H1 (cell line): ENCODE measurements at regions not wholly inside any gene's neighbourhood (a gene's known extent, or its start where the extent isn't known, plus 50 kb on each side); places are given as distances from the start of the nearest gene placed in this dataset.

Source experiments
- CTCF ChIA-PET: fragments of 300-600 bp; sonication (Branson Sonifier 250); formaldehyde crosslinking; loops from one replicate; lab custom pipeline; 2021; ENCODE audit not compliant: partially characterized antibody; lab: Charles Lee
- POLR2A ChIA-PET: fragments of 300-600 bp; sonication (Branson Sonifier 250); formaldehyde crosslinking; loops from one replicate; lab custom pipeline; 2021; ENCODE audit warnings: inconsistent platforms; ENCODE audit not compliant: partially characterized antibody; lab: Charles Lee
- DNase-seq, 2 experiments: peaks; one replicate each; pipeline versions ENCODE4 v3.0.0 to v3.0.0-alpha.2; 2010 to 2022; ENCODE audit warnings: low spot score in 2 of 2, low read depth in 1 of 2, mixed read lengths in 1 of 2
- FAIRE-seq: peaks from 2 replicates; lab custom pipeline; 2011; peaks lifted over from hg19 to GRCh38; lab: Jason Lieb, UNC
- H2AFZ ChIP-seq: 2 replicates; pipeline ENCODE4 v1.8.1; 2012; ENCODE audit warnings: low read length, inconsistent platforms
- H2AK5ac ChIP-seq: 2 replicates; pipeline ENCODE4 v1.6.1; 2013; ENCODE audit warnings: low read depth, low read length
- H2BK120ac ChIP-seq: replicated peaks from 2 replicates; pipeline ENCODE3; 2013; ENCODE audit warnings: low read depth, low read length, inconsistent platforms
- H2BK12ac ChIP-seq: 2 replicates; pipeline ENCODE4 v1.6.1; 2013; ENCODE audit warnings: low read depth, low read length
- H2BK15ac ChIP-seq: 2 replicates; pipeline ENCODE4 v1.6.1; 2013; ENCODE audit warnings: low read length
- H2BK20ac ChIP-seq: 2 replicates; pipeline ENCODE4 v1.6.1; 2013; ENCODE audit warnings: low read length
- H2BK5ac ChIP-seq: 2 replicates; pipeline ENCODE4 v1.6.1; 2013; ENCODE audit warnings: low read depth, low read length
- H3K14ac ChIP-seq: 2 replicates; pipeline ENCODE4 v1.6.1; 2013; ENCODE audit warnings: inconsistent platforms; ENCODE audit not compliant: insufficient read length
- H3K18ac ChIP-seq: 2 replicates; pipeline ENCODE4 v1.6.1; 2013; ENCODE audit warnings: low read length; ENCODE audit errors: extremely low read depth
- H3K23ac ChIP-seq: 2 replicates; pipeline ENCODE4 v1.6.1; 2013; ENCODE audit warnings: inconsistent platforms; ENCODE audit not compliant: insufficient read length
- H3K23me2 ChIP-seq: 2 replicates; pipeline ENCODE4 v1.6.1; 2013; ENCODE audit warnings: low read depth, low read length
- H3K27ac ChIP-seq: 2 replicates; pipeline ENCODE4 v1.6.1; 2011; ENCODE audit warnings: low read depth, low read length, inconsistent platforms
- H3K27me3 ChIP-seq, 4 experiments: replicated peaks in 1 of 4; 1 replicate in 1 of 4; 2 replicates in 3 of 4; pipeline versions ENCODE4 v1.6.1 to v1.8.1; 2011 to 2013; ENCODE audit warnings: low read length in 3 of 4, mild to moderate bottlenecking in 3 of 4, inconsistent platforms in 2 of 4, mixed read lengths in 2 of 4, moderate library complexity in 1 of 4; ENCODE audit not compliant: control insufficient read depth in 3 of 4, insufficient read depth in 3 of 4; ENCODE audit errors: extremely low read depth in 1 of 4
- H3K36me3 ChIP-seq, 4 experiments: 2 replicates each; pipeline versions ENCODE4 v1.6.1 to v1.8.1; 2011 to 2013; ENCODE audit warnings: mild to moderate bottlenecking in 4 of 4, low read length in 3 of 4, moderate library complexity in 2 of 4, control low read depth in 1 of 4, inconsistent platforms in 1 of 4; ENCODE audit not compliant: insufficient read depth in 4 of 4, control insufficient read depth in 2 of 4
- H3K4ac ChIP-seq: replicated peaks from 2 replicates; pipeline ENCODE3; 2013; ENCODE audit warnings: low read length, low read depth, mixed read lengths, inconsistent platforms; ENCODE audit not compliant: insufficient read length
- H3K4me1 ChIP-seq, 4 experiments: replicated peaks in 1 of 4; 1 replicate in 1 of 4; 2 replicates in 3 of 4; pipeline versions ENCODE4 v1.6.1 to v1.8.1; 2011 to 2013; ENCODE audit warnings: low read length in 3 of 4, inconsistent platforms in 2 of 4, mixed read lengths in 1 of 4; ENCODE audit not compliant: insufficient read depth in 4 of 4, control insufficient read depth in 3 of 4
- H3K4me2 ChIP-seq, 2 experiments: 2 replicates each; pipeline versions ENCODE4 v1.6.1 to v1.8.1; 2011 to 2013; ENCODE audit warnings: low read depth in 2 of 2, low read length in 2 of 2, control low read depth in 1 of 2, inconsistent platforms in 1 of 2, mild to moderate bottlenecking in 1 of 2; ENCODE audit not compliant: insufficient read depth in 1 of 2
- H3K4me3 ChIP-seq, 4 experiments: fragments of 200-600, 300-600 bp in 1 of 4; sonication (generic), shearing (Covaris generic), sonication (Bioruptor Twin) in 1 of 4; 2 replicates each; pipeline versions ENCODE4 v1.5.1 to v1.8.1; 2011 to 2016; ENCODE audit warnings: low read length in 4 of 4, low read depth in 3 of 4, control low read depth in 2 of 4, inconsistent platforms in 2 of 4, mild to moderate bottlenecking in 2 of 4, mixed read lengths in 1 of 4, moderate library complexity in 1 of 4; ENCODE audit not compliant: insufficient read depth in 2 of 4; ENCODE audit errors: extremely low read depth in 1 of 4
- H3K56ac ChIP-seq: replicated peaks from 2 replicates; pipeline ENCODE3; 2013; ENCODE audit warnings: low read depth, mild to moderate bottlenecking, mixed read lengths, low read length, inconsistent platforms; ENCODE audit not compliant: insufficient read length
- H3K79me1 ChIP-seq: 2 replicates; pipeline ENCODE4 v1.6.1; 2013; ENCODE audit warnings: low read depth, low read length, control low read depth
- H3K79me2 ChIP-seq, 2 experiments: 2 replicates each; pipeline versions ENCODE4 v1.6.1 to v1.8.1; 2012 to 2013; ENCODE audit warnings: low read length in 2 of 2, mild to moderate bottlenecking in 2 of 2, inconsistent platforms in 1 of 2; ENCODE audit not compliant: insufficient read depth in 2 of 2, control insufficient read depth in 1 of 2
- H3K9ac ChIP-seq, 4 experiments: replicated peaks in 1 of 4; 1 replicate in 1 of 4; 2 replicates in 3 of 4; pipeline versions ENCODE4 v1.6.1 to v1.8.1; 2011 to 2013; ENCODE audit warnings: low read depth in 3 of 4, low read length in 3 of 4, control low read depth in 2 of 4, mild to moderate bottlenecking in 2 of 4, moderate library complexity in 2 of 4, inconsistent platforms in 1 of 4; ENCODE audit errors: extremely low read depth in 1 of 4
- H3K9me3 ChIP-seq, 2 experiments: 2 replicates each; pipeline versions ENCODE4 v1.6.1 to v1.8.1; 2012 to 2013; ENCODE audit warnings: mild to moderate bottlenecking in 2 of 2, moderate library complexity in 2 of 2, control low read depth in 1 of 2, inconsistent platforms in 1 of 2, low read depth in 1 of 2, low read length in 1 of 2, mixed read lengths in 1 of 2; ENCODE audit not compliant: insufficient read depth in 2 of 2
- H4K20me1 ChIP-seq, 2 experiments: replicated peaks in 1 of 2; 2 replicates each; pipeline versions ENCODE3 to v1.8.1; 2011 to 2013; ENCODE audit warnings: inconsistent platforms in 2 of 2, low read length in 2 of 2, mild to moderate bottlenecking in 1 of 2; ENCODE audit not compliant: insufficient read depth in 2 of 2, control insufficient read depth in 1 of 2
- H4K5ac ChIP-seq: 2 replicates; pipeline ENCODE4 v1.6.1; 2013; ENCODE audit warnings: low read length, low read depth, mixed read lengths, inconsistent platforms; ENCODE audit not compliant: insufficient read length
- H4K8ac ChIP-seq: 2 replicates; pipeline ENCODE4 v1.8.0; 2013; ENCODE audit warnings: mild to moderate bottlenecking, moderate library complexity, low read length, inconsistent platforms; ENCODE audit not compliant: insufficient read depth; ENCODE audit errors: extremely low read depth
- H4K91ac ChIP-seq: replicated peaks from 2 replicates; pipeline ENCODE3; 2013; ENCODE audit warnings: low read length, mixed read lengths, inconsistent platforms; ENCODE audit not compliant: insufficient read length
- SIN3A ChIP-seq, 2 experiments: IDR thresholded peaks in 1 of 2; conservative IDR thresholded peaks in 1 of 2; 2 replicates each; pipeline ENCODE4 v1.6.1; 2011 to 2012; ENCODE audit warnings: low read length in 2 of 2, improper control_type of control experiment in 1 of 2, low read depth in 1 of 2, mild to moderate bottlenecking in 1 of 2
- SRF ChIP-seq: IDR thresholded peaks from 2 replicates; pipeline ENCODE4 v1.6.1; 2011; ENCODE audit warnings: mild to moderate bottlenecking, low read depth, low read length, moderate library complexity
- WGBS, 2 experiments: shearing (Covaris generic) in 1 of 2; methylation state at CpG; one replicate each; pipeline versions ENCODE4 v1.1.6 to v1.1.7; 2013 to 2015; ENCODE audit warnings: low lambda C conversion rate in 2 of 2, mixed read lengths in 2 of 2, inconsistent platforms in 1 of 2, low coverage in 1 of 2, missing lambda C conversion rate in 1 of 2; ENCODE audit not compliant: insufficient replicate concordance in 2 of 2, insufficient coverage in 1 of 2, insufficient read length in 1 of 2; ENCODE audit errors: extremely low coverage in 1 of 2, missing lambda C conversion rate in 1 of 2; 5-methylcytosine and 5-hydroxymethylcytosine counted together
- TF ChIP-seq, protein P1 (sequence below): IDR thresholded peaks from 2 replicates; pipeline ENCODE4 v1.6.1; 2012; ENCODE audit warnings: inconsistent platforms

- no peak overlapping the region for H3K4me3 ChIP-seq
- H3K79me1 ChIP-seq = no peaks in the 10 kb centered on the region
- H2AK5ac ChIP-seq = no peak overlapping the region
- H4K5ac ChIP-seq = no peak overlapping the region
- H3K9me3 ChIP-seq = 0 out of 4 replicates have a peak, but pooled peaks cover 0 to 2% of the 10 kb centered on the region in 2 experiments
- no peaks in the 10 kb centered on the region for H3K27me3 ChIP-seq
- no peaks in the 10 kb centered on the region for H3K36me3 ChIP-seq
- H3K56ac ChIP-seq = no peak overlapping the region
- no peak overlapping the region for H3K4me2 ChIP-seq
- H3K23me2 ChIP-seq = no peaks in the 10 kb centered on the region
- CTCF ChIA-PET = no interaction called here
- H3K18ac ChIP-seq = no peak overlapping the region
- no peak overlapping the region for H2BK120ac ChIP-seq
- no peak overlapping the region for H4K91ac ChIP-seq
- H3K4me1 ChIP-seq = no peaks in the 10 kb centered on the region
- H2BK20ac ChIP-seq = no peak overlapping the region
- H2AFZ ChIP-seq = no peak overlapping the region
- no peak overlapping the region for H3K23ac ChIP-seq
- no peak overlapping the region for H3K9ac ChIP-seq
- H2BK15ac ChIP-seq = no peak overlapping the region
- H3K14ac ChIP-seq = no peak overlapping the region
- no peak overlapping the region for H3K4ac ChIP-seq
- no peak for FAIRE-seq
- DNase-seq = no peak
- H4K8ac ChIP-seq = no peak overlapping the region
- no peak overlapping the region for H2BK12ac ChIP-seq
- TF ChIP-seq SIN3A (conservative IDR thresholded peaks at IDR 0.05 in 1 of 2, IDR thresholded peaks at IDR 0.05 in 1 of 2; ENCODE audit: low read depth in 1 of 2, low read length in 2 of 2) (no peak), SRF (no peak)
- TF ChIP-seq, protein P1, sequence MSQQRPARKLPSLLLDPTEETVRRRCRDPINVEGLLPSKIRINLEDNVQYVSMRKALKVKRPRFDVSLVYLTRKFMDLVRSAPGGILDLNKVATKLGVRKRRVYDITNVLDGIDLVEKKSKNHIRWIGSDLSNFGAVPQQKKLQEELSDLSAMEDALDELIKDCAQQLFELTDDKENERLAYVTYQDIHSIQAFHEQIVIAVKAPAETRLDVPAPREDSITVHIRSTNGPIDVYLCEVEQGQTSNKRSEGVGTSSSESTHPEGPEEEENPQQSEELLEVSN = peak; percentile 41; the same call in 1 of the 2 replicates
- no peaks in the 10 kb centered on the region for H3K79me2 ChIP-seq
- H4K20me1 ChIP-seq = no peaks in the 10 kb centered on the region
- 97% methylated on average over 2 of the region's 2 CpGs; no CpG with 5 or more reads in 1 of the 2 experiments for WGBS, 2 experiments
- H2BK5ac ChIP-seq = no peak overlapping the region
- H3K27ac ChIP-seq = no peak overlapping the region
- POLR2A ChIA-PET = no interaction called here
Measured at GRCh38 chr1:194629011-194629410, 1442.6 kb upstream of the B3GALT2 start.
